Testis (tissue), 2 donors: ENCODE measurements at regions not wholly inside any gene's neighbourhood (a gene's known extent, or its start where the extent isn't known, plus 50 kb on each side); places are given as distances from the start of the nearest gene placed in this dataset.
"Not testable (repeated sequence)": the region's sequence is repeated elsewhere in the genome, so short reads cannot be mapped to it uniquely, and the experiment has no call there.

Experiments used
- DNase-seq: peaks from one replicate; pipeline ENCODE4 v3.0.0-alpha.2; 2019
- H3K27ac ChIP-seq, 2 donors: fragments of 200-600 bp; sonication (generic); one replicate each; pipeline ENCODE4 v1.5.1; 2019
- H3K27me3 ChIP-seq: fragments of 200-600 bp; sonication (generic); one replicate; pipeline ENCODE4 v1.5.1; 2019
- H3K36me3 ChIP-seq: fragments of 200-600 bp; sonication (generic); one replicate; pipeline ENCODE4 v1.5.1; 2017; ENCODE audit warnings: low read depth; ENCODE audit errors: missing control alignments
- H3K4me1 ChIP-seq: fragments of 200-600 bp; sonication (generic); one replicate; pipeline ENCODE4 v1.5.1; 2019
- H3K4me3 ChIP-seq, 2 donors: fragments of 200-600 bp; sonication (generic); one replicate each; pipeline ENCODE4 v1.5.1; 2017 to 2019
- H3K9me3 ChIP-seq: fragments of 200-600 bp; sonication (generic); one replicate; pipeline ENCODE4 v1.5.1; 2017
- CTCF ChIP-seq, 3 experiments: fragments of 450-650 bp in 2 of 3; fragments of 200-600 bp in 1 of 3; sonication (generic) in 1 of 3; IDR thresholded peaks; one replicate each; pipeline ENCODE4 v1.5.1; 2016 to 2019; ENCODE audit warnings: antibody characterized with exemption in 3 of 3, mild to moderate bottlenecking in 2 of 3, moderate library complexity in 1 of 3
- POLR2A ChIP-seq: fragments of 450-650 bp; IDR thresholded peaks from one replicate; pipeline ENCODE4 v1.6.1; 2017; ENCODE audit warnings: antibody characterized with exemption, mild to moderate bottlenecking, moderate library complexity
- WGBS, 2 donors: methylation state at CpG; one replicate each; pipeline ENCODE4 v1.1.5; 2018; 5-methylcytosine and 5-hydroxymethylcytosine counted together
- intact Hi-C: fragments of 100-400 bp; cut with DNase I; formaldehyde crosslinking; loops from one replicate; pipeline ENCODE4 v1.15.1; 2023; ENCODE audit warnings: low total_unique reads

GRCh38 chr1:22208268-22208972, 65.5 kb upstream of the WNT4 start:
- H3K27me3 ChIP-seq: no peaks in the 10 kb centered on the region
- no peak for TF ChIP-seq CTCF (IDR thresholded peaks at IDR 0.05)
- TF ChIP-seq POLR2A: no peak

GRCh38 chr1:22208973-22209378, 66.1 kb upstream of the WNT4 start:
- no peaks in the 10 kb centered on the region for H3K9me3 ChIP-seq
- intact Hi-C loops: no loop called here
- no peak overlapping the region for H3K27ac ChIP-seq
- no peak for DNase-seq
- H3K36me3 ChIP-seq: no peaks in the 10 kb centered on the region
- no peak overlapping the region for H3K4me3 ChIP-seq
- TF ChIP-seq CTCF (IDR thresholded peaks at IDR 0.05) (no peak), POLR2A (no peak)
- 76 to 89% methylated on average over 15 of the region's 16 CpGs for WGBS, 2 donors
- no peaks in the 10 kb centered on the region for H3K27me3 ChIP-seq
- peaks cover 5% of the 10 kb centered on the region for H3K4me1 ChIP-seq

More at GRCh38 chr1:22208268-22208972, 65.5 kb upstream of the WNT4 start:
- no peak for DNase-seq
- intact Hi-C loops: no loop called here
- peaks cover 5% of the 10 kb centered on the region for H3K4me1 ChIP-seq
- H3K9me3 ChIP-seq: no peaks in the 10 kb centered on the region
- no peak overlapping the region for H3K27ac ChIP-seq
- no peaks in the 10 kb centered on the region for H3K36me3 ChIP-seq
- no peak overlapping the region for H3K4me3 ChIP-seq
- 68 to 76% methylated on average over 18 to 21 of the region's 21 CpGs for WGBS, 2 donors

GRCh38 chr1:22210176-22210575, 67.3 kb upstream of the WNT4 start:
- 69 to 77% methylated on average over 9 to 12 of the region's 12 CpGs for whole genome bisulfite sequencing, 2 donors
- Histone ChIP-seq H3K36me3 (no peaks in the 10 kb centered on the region), H3K27me3 (no peaks in the 10 kb centered on the region), H3K4me1 (peaks cover under 1% of the 10 kb centered on the region), H3K9me3 (no peaks in the 10 kb centered on the region), H3K27ac (no peak overlapping the region), H3K4me3 (no peak overlapping the region)
- no peak for DNase-seq
- TF ChIP-seq POLR2A (no peak), CTCF (IDR thresholded peaks at IDR 0.05) (no peak)
- intact Hi-C loops: no loop called here

GRCh38 chr1:22210636-22211035, 67.7 kb upstream of the WNT4 start:
- Histone ChIP-seq H3K27me3 (no peaks in the 10 kb centered on the region), H3K4me1 (no peaks in the 10 kb centered on the region), H3K9me3 (no peaks in the 10 kb centered on the region), H3K36me3 (no peaks in the 10 kb centered on the region), H3K4me3 (no peak overlapping the region), H3K27ac (no peak overlapping the region)
- TF ChIP-seq POLR2A: no peak
- TF ChIP-seq CTCF (IDR thresholded peaks at IDR 0.05): no peak
- 55 to 65% methylated on average over 7 of the region's 7 CpGs for WGBS, 2 donors
- no peak for DNase-seq
- intact Hi-C loops: no loop called here

- H3K27me3 ChIP-seq, intact Hi-C loops, H3K27ac ChIP-seq: not testable (repeated sequence)
These were observed 68.6 kb upstream of the WNT4 start for GRCh38 chr1:22211459-22211858.

More at GRCh38 chr1:22211459-22211858, 68.6 kb upstream of the WNT4 start:
- WGBS, 2 donors: 93 to 96% methylated on average over 6 of the region's 6 CpGs
- H3K4me3 ChIP-seq, H3K36me3 ChIP-seq, H3K9me3 ChIP-seq, H3K4me1 ChIP-seq, DNase-seq: not testable (repeated sequence)
